PFSK-1 (cell line): ENCODE measurements at regions not wholly inside any gene's neighbourhood (a gene's known extent, or its start where the extent isn't known, plus 50 kb on each side); places are given as distances from the start of the nearest gene placed in this dataset.
A peak's percentile ranks its signal among the peaks of the same experiment; 100 is the strongest.

ENCODE experiments used
- FOXP2 ChIP-seq: optimal IDR thresholded peaks from 2 replicates; pipeline ENCODE3; 2011; ENCODE audit warnings: borderline replicate concordance, control low read depth, inconsistent platforms; ENCODE audit not compliant: insufficient read depth; ENCODE audit errors: extremely low read length, extremely low read depth
- POLR2AphosphoS5 ChIP-seq: IDR thresholded peaks from 2 replicates; pipeline ENCODE4 v1.6.1; 2012; ENCODE audit warnings: low read depth, mild to moderate bottlenecking, control low read depth, low read length, moderate library complexity
- SIN3A ChIP-seq: IDR thresholded peaks from 2 replicates; pipeline ENCODE4 v1.6.1; 2012; ENCODE audit warnings: mild to moderate bottlenecking, low read length, moderate library complexity, borderline replicate concordance; ENCODE audit not compliant: insufficient read depth
- TAF1 ChIP-seq: IDR thresholded peaks from 2 replicates; pipeline ENCODE4 v1.6.1; 2012; ENCODE audit warnings: low read length, control low read depth, borderline replicate concordance; ENCODE audit not compliant: insufficient read depth
- TF ChIP-seq, protein P1 (sequence below), 2 experiments: IDR thresholded peaks; 2 replicates each; pipeline versions ENCODE4 v1.6.1 to v1.8.0; 2011 to 2012; ENCODE audit warnings: low read depth in 2 of 2, low read length in 2 of 2, control low read depth in 1 of 2, inconsistent platforms in 1 of 2, mild to moderate bottlenecking in 1 of 2, moderate library complexity in 1 of 2; ENCODE audit not compliant: insufficient read depth in 1 of 2

DNA sequence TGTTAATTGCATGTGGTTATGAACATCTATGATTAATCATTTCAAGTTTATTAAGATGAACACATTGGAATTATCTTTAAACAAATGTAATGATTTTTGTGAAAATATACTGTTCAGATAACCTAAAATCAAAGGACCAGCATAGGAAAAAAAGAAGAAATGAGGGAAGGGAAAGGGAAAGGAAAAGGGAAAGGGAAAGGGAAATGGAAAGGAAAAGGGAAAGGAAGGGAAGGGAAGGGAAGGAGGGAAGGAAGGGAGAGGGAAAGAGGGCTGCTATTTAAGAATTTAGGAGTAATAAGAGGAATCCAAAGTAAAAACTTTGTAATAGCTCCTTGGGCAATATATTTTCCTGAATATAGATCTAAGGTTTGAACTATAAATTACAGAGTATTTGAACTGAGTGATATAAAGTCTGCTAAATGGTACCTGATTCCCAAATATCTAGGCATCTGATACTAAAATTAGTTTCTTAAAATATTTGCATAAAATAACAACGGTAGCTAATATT, 726.3 kb downstream of the EPHA4 start:
- no peak for TF ChIP-seq TAF1
- TF ChIP-seq, protein P1, sequence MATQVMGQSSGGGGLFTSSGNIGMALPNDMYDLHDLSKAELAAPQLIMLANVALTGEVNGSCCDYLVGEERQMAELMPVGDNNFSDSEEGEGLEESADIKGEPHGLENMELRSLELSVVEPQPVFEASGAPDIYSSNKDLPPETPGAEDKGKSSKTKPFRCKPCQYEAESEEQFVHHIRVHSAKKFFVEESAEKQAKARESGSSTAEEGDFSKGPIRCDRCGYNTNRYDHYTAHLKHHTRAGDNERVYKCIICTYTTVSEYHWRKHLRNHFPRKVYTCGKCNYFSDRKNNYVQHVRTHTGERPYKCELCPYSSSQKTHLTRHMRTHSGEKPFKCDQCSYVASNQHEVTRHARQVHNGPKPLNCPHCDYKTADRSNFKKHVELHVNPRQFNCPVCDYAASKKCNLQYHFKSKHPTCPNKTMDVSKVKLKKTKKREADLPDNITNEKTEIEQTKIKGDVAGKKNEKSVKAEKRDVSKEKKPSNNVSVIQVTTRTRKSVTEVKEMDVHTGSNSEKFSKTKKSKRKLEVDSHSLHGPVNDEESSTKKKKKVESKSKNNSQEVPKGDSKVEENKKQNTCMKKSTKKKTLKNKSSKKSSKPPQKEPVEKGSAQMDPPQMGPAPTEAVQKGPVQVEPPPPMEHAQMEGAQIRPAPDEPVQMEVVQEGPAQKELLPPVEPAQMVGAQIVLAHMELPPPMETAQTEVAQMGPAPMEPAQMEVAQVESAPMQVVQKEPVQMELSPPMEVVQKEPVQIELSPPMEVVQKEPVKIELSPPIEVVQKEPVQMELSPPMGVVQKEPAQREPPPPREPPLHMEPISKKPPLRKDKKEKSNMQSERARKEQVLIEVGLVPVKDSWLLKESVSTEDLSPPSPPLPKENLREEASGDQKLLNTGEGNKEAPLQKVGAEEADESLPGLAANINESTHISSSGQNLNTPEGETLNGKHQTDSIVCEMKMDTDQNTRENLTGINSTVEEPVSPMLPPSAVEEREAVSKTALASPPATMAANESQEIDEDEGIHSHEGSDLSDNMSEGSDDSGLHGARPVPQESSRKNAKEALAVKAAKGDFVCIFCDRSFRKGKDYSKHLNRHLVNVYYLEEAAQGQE (IDR thresholded peaks at IDR 0.05; ENCODE audit: insufficient read depth in 1 of 2, low read depth in 2 of 2, low read length in 2 of 2), result no peak
- no peak for TF ChIP-seq POLR2AphosphoS5
- TF ChIP-seq FOXP2, result no peak
- no peak for TF ChIP-seq SIN3A

DNA sequence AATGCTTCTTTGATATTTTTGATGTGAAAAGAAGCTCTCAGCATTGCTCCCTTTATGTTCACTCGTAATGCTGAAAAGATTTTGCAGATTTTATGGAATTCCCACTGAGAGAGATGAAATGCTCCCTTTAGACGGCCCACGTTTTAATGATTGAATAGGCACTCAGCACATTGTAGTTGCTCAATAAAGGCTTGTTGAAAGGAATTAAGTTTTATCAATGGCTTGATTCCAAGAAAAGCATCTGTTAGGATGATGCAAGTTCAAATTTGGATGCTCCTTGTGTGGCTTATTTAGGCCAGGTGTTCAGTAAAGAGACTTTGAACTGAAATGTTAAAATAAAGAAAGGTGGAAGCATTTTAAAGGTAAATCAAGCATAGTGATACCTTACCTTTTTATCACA, 725.1 kb downstream of the EPHA4 start:
- no peak for TF ChIP-seq TAF1
- no peak for TF ChIP-seq FOXP2
- TF ChIP-seq, protein P1 (IDR thresholded peaks at IDR 0.05; ENCODE audit: insufficient read depth in 1 of 2, low read depth in 2 of 2, low read length in 2 of 2), result no peak
- TF ChIP-seq SIN3A, result no peak
- TF ChIP-seq POLR2AphosphoS5, result no peak

DNA sequence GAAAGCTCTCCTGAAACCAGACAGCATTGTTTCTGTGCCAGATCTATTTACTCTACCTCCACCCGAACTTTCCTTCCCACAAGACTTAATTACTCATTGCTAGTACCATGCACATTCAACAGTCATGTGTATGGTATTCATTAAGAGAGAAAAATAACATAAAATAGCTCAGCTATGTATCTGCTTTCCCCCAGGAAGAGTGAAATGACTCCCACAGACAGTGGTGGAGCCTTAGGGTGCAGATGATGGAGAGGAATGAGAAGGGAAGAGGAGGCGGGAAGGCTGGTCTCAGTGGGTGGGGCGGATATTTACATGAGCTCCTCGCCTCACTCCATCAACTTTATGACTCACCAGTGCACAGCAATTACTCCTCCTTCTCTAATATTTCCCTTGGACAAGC, 724.5 kb downstream of the EPHA4 start:
- no peak for TF ChIP-seq SIN3A
- peak; percentile 81 for TF ChIP-seq FOXP2

DNA sequence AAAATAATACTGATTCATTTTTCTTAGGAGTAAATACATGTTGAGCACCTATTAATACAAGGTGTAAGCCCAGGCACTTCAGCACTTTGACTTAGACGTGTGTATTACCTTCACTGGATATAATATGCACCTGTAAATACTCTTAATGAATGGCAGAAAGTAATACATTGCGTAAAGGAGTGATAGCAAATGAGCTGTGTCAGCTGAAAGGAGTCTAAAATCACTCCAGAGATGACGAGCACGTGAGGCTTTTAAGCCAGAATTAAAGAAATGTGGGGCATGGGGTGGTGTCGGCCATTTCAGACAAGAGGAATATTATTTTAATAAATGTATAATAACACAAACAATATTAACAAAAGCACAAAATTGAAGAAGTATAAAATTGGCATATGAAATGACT, 722.7 kb downstream of the EPHA4 start:
- no peak for TF ChIP-seq POLR2AphosphoS5
- no peak for TF ChIP-seq FOXP2
- TF ChIP-seq SIN3A, result no peak
- TF ChIP-seq TAF1, result no peak
- TF ChIP-seq, protein P1 (IDR thresholded peaks at IDR 0.05; ENCODE audit: insufficient read depth in 1 of 2, low read depth in 2 of 2, low read length in 2 of 2), result no peak

DNA sequence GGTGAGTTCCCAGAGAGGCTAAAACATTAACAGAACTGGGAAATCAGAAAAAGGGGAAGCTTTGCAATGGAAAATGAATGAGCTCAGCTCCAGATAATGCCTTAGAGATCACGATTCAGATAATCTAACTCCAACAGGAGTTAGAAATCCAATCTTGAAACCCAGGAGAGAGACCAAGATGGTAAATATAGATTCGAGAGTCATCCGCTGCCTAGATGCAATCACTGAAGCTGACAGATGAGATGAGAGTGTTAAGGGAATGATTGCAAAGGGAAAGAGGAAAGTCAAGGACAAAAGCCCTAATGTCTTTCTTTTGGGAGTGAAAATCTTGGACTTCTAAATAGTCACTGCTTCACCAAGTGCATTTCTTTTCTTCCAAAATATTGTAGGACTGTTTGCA, 722.0 kb downstream of the EPHA4 start:
- TF ChIP-seq, protein P1 (IDR thresholded peaks at IDR 0.05; ENCODE audit: insufficient read depth in 1 of 2, low read depth in 2 of 2, low read length in 2 of 2), result no peak
- TF ChIP-seq TAF1 (no peak), FOXP2 (no peak), POLR2AphosphoS5 (no peak), SIN3A (no peak)
